Right forelimb (tissue), 1 donor: ENCODE measurements at regions not wholly inside any gene's neighbourhood (a gene's known extent, or its start where the extent isn't known, plus 50 kb on each side); places are given as distances from the start of the nearest gene placed in this dataset.
A peak's percentile ranks its signal among the peaks of the same experiment; 100 is the strongest.
"Not testable (repeated sequence)": the region's sequence is repeated elsewhere in the genome, so short reads cannot be mapped to it uniquely, and the experiment has no call there.

ENCODE experiments used
- DNase-seq: peaks from one replicate; pipeline ENCODE4 v3.0.0-alpha.2; 2018

DNA sequence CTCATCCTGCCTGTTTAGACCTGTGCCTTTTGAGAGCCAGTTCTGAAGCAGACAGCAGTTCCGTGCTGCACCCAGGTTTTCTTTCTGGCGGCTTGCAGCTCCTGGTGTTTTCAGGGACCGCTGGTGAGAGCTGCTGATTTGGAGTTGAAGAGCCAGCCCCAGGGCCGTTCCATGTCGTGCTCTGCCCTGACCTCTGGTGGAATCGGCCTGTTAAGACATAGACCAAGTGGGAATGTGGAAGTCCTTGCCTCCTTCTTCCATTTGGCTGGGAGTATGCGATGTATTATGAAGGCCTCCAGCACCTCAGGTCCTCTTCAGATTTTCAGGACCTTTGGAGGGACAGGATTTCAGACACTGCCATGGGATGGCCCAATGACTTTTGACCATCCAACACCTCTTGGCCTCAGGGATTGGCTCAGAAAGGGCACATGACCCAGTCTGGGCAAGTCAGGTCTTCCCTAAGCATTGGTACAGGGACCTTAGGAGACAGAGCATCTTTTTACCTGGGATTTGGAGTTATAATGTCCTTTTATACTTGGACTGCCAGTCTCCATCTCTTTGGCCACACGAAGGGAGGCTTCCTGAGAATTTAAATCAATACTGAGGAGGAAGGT, 136.1 kb upstream of the CLINT1 start:
- DNase-seq: peak; percentile 84

DNA sequence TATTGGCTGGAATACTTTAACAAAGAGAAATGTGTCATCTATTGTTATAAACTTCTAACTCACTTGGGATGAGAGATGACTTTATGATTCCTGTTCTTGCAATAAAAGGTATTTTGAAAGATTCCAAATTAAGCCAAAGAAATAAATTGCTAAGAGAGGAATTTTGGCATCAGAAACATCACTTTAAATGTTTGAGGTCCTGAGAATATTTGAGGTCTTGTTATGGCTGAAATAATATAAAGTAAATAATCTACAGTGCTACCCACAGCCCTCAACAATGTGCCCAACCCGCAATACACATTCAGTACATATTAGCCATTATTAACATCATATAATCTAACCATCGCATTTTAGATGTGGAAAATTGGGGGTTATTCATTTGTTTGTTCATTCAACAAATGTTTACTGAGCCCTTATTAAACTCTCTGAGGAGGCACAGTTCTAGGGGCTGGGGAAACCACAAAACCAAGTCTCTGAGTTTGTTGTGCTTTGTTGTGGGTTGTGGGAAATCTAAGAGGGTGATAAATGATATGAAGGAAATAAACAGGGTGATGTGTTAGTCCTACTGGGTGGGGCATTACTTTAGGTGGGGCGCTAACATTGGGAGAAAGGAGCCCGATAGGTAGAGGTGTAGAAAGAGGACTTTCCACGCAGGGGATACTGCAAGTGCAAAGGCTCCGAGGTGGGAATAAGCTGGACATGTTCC, 135.2 kb upstream of the CLINT1 start:
- DNase-seq: no peak

DNA sequence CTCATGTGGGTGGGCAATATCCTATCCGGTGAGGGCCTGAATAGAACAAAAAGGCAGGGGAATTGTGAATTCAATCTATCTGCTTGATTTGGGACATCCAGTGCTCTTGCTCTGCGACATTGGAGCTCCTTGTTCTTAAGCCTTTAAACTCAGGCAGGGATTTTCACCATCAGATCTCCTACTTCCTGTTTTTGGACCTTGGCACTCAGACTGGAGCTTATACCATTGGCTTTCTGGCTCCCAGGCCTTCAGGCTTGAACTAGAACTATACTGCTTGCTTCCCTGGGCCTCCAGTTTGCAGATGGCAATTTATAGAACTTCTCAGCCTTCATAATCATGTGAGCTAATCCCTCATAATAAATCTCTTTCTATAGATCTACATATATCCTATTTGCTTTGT, 134.3 kb upstream of the CLINT1 start:
- no peak for DNase-seq

DNA sequence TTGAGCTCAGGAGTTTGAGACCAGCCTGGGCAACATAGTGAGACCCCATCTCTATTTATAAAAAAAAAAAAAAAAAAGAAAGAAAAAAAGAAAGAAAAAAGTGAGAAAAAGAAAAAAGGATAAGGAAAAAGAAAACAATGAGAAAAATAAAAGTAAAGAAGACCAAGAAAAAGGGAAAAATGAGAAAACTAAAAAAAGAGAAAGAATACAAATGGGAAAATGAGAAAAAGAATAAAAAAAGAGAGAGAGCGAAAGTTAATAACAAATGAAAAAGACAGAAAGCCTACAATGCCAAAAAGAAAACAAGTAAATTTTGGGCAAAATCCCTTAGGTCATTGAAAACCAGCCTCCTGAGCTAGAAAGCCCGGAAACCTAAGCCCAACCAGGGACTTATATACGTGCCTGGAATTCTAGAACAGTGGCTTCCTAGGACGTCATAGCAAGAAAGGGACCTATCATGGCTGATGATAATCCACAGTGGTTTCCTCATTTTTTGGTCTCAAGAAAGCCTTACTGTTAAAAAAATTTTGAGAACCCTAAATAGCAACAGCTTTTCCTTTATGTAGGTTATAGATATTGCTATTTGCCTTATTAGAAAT, 131.7 kb upstream of the CLINT1 start:
- DNase-seq: no peak

DNA sequence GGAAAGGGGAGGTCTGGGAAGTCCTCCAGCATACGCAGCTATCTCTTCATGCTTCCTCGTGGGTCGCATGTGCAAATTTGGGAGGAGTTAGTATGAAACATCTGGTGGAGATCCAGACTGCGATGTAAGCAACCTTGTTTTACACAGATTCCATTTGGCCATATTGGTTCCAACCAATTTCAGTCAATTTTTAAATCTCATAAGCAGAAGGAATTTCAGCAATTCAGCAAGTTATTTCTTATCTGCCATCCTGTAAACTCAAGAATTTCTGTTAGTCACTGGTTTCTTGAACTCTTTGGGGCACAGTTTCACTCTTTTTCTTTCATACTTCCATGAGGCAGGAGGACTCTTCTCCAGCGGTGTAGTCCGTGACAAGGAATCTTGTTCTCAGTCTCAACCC, 130.4 kb upstream of the CLINT1 start:
- no peak for DNase-seq

DNA sequence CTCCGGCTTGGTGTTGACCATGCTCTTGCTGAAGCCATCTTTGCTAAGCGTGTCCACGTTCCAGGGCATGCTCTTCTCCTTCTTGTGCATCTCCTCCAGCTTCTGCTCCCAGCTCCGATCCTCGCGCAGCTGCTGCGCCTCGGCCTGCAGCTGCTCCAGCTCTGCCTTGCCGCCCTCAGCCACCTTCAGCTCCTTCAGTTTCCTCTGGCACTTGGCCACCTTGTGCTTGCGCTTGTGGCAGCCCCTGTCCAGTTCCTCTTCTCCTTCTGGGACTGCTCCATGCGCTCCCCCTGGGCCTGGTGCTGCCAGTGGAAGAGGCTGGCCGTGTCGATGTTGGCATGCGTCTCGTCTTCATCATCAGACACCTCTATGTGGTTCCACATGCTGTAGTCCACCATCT, 128.3 kb upstream of the CLINT1 start:
- DNase-seq: no peak

DNA sequence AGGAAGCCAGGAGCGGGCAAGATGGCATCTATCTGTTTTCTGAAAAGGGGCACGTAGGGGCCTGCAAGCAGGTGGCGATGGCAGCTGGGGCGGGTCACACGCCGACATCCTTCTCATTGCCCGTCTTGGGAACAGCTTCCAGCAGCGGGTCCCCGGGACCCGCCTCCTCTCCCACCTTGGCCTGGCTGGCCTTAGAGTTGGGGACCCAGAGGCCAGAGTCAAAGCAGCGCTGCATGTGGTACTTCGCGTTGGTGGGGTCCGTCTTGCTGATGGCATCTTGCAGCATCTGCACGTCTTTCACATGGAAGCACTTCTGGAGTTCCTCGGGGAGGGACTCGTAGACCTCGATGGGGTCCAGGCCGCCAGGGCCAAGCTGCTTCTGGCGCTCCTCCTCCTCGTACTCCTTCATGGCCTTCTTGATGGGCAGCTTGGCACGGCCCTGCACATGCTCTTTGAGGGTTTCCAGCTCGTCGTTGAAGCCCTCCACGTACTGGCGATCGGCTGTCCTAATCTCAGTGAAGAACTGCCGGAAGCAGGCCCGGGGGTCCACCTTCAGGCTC, 127.6 kb upstream of the CLINT1 start:
- no peak for DNase-seq

DNA sequence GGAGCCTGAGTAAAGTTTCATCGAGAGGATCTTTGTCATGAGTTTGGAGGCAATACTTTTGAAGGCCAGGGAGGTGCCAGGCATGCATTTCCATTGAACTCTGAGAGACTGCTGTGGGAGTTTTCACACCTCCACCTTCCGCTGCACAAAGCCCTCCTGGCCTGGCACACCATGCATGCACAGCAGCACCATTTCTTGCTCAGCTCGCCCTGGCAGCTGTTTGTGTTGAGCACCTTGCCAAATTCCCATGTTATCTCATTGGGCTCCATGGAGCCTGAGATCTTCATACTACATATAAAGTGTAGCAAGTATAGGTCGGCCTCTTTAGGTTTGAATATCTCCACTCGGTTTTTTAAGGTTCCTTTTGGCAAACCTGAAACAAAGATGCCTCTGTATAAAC, 125.7 kb upstream of the CLINT1 start:
- DNase-seq: no peak

DNA sequence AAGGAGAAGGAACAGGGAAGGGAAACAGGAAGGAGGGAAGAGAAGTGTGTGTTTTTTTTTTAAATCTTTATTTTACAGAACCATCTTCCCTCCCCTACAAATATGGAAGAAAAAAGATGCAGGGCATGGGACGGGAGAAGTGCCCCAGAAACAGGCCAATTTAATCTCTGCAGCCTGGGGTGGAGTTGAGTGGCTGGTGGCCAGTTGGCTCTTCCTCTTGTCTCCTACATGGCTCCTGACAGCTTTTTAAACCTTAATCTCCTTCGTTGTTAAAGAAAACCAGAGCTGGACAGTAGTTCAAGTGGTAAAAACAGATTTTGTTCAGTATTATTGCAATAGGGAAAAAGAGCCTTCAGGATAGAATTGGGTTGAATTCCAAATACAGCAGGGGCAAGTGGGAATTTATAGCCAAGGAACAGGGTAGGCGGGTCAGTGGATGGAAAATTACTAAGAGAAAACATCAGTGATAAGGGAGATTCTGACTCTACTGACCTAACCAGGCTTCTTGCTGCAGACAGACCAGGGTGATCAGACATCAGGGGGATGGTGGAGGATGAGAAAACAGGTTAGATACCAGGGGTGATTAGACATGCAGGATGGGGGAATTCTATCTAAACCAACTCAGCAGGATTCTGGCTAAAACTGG, 125.1 kb upstream of the CLINT1 start:
- no peak for DNase-seq

DNA sequence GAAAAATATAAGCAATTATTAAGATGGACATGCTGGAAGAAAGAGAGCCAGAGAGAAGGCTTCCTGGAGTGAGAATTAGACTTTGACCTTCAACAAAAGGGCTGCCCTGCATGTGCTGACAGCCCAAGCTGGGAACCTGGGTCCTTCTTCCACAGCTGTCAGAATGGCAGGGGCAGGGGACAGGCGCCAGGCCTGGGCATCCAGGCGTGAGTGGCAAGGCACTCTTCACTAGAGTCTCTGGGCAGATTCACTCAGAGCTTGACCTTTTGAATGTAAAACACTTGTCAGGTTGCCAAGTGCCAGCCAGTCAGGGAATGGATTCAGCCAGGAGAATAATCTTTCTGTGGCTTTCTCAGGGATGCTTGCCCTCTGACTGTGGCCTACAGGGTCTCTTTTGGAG, 119.1 kb upstream of the CLINT1 start:
- no peak for DNase-seq

DNA sequence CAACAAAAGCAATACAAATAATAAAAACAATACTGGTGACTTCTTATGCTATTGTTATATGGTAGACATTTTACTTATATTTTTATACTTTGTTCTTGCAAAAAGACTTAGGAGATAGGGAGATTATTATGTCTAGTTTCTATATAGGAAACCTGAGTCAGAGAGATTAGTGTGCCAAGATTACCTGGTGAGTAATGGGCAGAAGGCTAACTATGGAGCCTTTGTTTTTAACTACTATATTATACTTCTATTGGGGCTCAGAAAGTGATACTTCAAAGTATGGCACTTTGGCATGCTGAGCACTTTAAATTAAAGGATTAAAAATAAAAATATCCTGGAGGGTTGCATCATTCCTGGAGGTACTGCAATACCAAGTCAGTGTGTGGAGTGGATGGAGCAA, 117.5 kb upstream of the CLINT1 start:
- DNase-seq: no peak

DNA sequence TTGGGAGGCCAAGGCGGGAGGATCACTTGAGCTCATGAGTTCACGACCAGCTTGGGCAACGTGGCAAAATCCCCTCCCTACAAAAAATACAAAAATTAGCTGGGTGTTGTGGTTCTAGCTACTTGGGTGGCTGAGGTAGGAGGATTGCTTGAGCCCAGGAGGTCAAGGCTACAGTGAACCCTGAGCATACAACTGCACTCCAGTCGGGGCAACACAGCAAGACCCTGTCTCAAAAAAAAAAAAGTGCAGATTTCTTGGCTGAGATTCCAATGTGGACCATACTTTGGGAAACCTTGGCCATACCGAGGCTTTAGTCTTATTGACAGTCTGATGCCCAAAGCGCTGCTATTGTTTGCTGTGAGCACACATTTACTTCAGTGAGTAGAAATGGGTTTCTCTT, 113.6 kb upstream of the CLINT1 start:
- no peak for DNase-seq

DNA sequence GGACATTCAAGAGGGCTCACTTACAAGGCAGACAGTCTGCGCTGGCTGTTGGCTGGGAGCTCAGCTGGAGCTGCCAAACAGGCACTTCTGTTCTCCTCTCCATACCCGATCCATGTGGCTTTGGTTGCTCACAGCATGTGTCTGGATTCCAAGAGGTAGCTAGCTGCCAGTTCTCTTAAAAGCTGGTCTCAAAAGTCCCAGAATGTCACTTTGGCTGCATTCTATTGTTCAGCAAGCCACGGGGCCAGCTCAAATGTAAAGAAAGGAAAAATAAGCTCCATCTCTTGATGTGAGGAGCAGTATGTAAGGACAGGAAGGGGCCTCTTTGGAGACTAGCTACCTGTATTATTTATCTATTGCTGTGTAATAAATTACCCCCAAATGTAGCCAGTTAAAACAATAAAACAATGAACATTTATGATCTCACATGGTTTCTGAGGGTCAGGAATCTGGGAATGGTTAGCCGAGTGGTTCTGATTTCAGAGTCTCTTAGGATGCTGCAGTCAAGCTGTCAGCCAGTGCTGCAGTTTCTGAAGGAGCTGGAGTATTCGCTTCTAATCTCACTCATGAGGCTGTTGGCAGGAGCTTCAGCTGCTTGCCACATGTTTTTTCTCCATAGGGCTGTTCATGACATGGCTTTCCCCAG, 112.7 kb upstream of the CLINT1 start:
- peak; percentile 71 for DNase-seq

DNA sequence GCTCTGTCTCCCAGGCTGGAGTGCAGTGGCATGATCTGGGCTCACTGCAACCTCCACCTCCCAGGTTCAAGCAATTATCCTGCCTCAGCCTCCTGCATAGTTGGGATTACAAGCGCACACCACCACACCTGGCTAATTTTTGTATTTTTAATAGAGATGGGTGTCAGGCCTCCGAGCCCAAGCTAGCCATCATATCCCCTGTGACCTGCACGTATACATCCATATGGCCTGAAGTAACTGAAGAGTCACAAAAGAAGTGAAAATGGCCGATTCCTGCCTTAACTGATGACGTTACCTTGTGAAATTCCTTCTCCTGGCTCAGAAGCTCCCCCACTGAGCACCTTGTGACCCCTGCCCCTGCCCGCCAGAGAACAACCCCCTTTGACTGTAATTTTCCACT, 109.6 kb upstream of the CLINT1 start:
- not testable (repeated sequence) for DNase-seq

DNA sequence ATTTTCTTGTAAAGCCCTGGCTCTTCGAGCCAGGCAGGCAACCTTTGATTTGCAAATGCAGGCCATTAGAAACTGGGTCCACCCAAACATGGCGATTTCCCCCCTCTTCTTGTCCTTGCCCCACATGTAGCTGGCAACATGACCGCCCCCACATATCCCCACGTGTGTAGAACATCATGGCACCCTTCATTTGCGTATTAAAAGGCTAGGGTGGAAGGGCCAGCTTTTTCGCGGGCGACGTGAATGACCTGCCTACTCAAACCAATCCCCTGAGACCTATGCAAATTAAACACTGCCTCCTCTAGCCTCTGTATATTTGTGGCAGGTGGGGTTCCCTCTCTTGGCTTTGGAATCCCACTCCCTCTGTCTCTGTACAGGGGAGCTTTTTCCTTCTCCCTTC, 107.0 kb upstream of the CLINT1 start:
- DNase-seq: no peak

DNA sequence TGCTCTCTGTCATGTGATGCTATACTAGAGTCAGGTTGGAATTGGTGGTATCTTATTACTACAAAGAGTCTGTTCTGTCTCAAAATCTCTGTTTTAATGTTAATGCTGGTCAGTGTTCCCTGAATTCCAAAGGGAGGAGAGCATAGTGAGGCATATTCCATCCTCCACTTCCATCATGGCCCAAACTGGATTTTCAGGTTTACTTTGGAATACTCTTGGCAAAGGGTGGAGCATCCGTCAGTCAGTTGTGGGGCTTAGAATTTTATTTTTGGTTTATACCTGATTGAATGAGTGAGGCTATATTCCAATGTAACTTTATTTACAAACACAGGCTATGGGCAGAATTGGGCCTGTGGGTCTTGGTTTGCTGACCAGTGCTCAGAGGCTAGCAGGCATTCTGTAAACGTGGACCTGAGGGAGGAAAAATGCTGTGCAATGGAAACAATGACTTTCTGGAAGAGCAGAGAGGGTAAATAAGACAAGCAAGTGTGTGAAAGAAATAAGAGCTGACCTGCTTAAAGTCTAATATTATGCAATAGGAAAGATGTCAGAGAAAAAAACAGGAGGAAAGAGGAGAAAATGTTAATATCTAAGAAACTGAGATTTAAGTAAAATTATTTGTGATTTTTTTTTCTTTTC, 106.2 kb upstream of the CLINT1 start:
- no peak for DNase-seq

DNA sequence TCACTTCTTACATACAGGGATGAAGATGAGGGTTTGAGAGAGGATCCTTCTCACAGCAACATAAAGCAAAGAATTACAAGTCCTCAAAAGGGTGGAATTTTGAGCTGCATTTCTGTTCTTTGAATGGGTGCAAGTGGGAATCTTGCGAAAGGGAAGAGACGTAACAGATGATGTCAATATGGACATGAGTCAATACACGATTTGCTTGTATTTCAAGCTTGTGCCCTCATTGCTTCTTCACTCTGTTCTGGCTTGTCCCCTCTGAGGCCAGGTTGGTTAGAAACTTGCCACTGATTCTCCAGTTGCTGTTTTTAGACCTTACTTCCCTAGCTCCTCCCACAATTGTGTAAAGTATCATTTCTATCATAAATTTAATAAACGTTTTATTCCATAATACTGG, 104.8 kb upstream of the CLINT1 start:
- no peak for DNase-seq

DNA sequence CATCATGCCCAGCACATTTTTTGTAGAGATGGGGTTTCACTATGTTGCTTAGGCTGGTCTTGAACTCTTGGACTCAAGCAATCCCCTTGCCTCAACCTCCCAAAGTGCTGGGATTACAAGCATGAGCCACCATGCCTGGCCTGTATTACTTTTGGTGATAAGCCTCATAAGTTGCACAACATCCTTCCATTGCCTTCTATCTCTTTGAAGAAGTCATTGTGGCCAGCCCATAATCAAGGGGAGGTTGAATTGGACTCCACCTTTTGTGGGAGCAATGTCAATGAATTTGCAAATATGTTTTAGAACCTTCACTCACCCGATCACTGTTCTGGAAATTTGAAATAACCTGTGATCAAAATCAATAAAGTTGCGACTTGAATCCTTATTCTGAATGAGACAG, 104.3 kb upstream of the CLINT1 start:
- DNase-seq: no peak

DNA sequence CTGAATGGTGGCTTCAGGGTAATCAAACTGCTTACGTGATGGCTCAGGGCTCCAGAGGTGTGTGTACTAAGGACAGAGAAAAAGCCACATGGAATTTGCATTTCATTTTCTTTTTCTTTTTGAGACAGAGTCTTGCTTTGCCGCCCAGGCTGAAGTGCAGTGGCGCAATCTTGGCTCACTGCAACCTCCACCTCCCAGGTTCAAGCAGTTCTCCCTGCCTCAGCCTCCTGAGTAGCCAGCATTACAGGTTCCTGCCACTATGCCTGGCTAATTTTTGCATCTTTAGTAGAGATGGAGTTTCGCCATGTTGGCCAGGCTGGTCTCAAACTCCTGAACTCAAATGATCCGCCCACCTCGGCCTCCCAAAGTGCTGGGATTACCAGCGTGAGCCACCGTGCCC, 103.7 kb upstream of the CLINT1 start:
- not testable (repeated sequence) for DNase-seq

DNA sequence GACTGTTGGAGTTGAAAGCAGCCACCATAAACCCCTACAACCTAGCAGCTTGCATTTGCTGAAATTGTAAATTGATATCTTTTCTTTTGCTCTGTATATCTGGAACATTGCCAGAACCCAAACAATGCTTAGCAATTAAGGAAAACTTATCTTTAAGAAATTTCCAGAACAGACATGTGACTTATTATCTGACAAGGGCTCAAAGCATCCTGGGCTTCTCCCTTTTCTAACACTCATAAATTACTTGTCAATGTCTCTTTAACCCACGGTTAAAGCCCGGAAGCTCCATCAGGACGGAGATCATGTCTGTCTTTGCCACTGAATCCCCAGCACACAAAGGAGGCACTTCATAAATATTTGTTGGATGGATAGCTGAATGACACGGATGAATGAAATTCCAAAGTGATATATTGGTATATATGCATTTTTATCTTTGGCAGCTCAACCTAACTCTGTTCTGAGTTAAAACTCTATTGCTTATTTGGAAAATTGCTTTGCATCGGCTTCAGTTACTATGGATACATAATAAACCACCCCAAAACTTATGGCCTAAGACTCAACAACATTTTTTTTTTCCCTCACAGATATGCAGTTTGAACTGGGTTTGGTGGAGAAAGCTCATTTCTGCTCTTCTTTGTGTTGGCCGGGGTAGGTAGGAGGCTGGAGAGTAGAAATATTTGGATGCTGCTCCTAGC, 103.1 kb upstream of the CLINT1 start:
- no peak for DNase-seq

DNA sequence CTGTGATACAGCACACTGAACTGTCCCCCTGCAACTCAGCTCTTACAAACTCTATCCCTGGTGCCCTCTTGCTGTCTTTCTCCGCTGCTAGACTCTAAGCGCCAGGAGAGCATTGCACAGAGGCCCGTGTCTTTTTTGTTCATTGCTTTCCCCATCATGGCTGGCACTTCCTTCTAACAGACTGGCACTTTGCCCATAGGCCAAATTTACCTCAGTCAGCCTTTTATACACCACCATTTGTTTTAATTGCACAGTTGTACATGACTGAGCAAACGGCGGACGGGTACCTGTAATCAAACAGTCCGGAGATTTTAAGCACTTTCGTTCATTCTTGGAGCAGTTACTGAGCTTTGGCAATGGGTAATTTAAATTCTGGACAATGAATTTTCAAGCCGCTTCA, 102.2 kb upstream of the CLINT1 start:
- no peak for DNase-seq

DNA sequence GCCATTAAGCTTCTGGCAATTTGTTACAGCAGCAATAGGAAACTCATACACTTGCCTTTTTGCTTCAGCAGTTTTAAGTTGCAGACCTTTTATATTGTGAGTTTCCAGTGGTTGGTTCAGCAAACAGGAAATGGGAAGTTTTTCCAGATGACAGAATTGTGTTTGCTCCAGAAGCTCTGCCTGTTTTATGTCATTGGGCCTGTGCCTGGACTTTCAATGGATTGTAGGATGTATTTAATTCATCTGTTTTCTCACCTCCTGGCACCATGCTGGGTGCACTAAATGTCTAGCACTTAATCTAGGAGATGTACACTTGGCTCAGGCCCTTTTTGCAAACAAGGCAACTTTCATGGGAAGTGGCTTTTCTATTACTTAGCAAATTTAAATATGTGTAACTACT, 100.4 kb upstream of the CLINT1 start:
- DNase-seq: no peak
